AG04450 (cell line): ENCODE measurements at regions not wholly inside any gene's neighbourhood (a gene's known extent, or its start where the extent isn't known, plus 50 kb on each side); places are given as distances from the start of the nearest gene placed in this dataset.

Source experiments
- CTCF ChIA-PET: fragments of 300-600, 350-600 bp; formaldehyde crosslinking; extraction: SDS; loops from one replicate; lab custom pipeline; 2022; ENCODE audit warnings: antibody characterized with exemption, inconsistent platforms; lab: Charles Lee
- POLR2A ChIA-PET: fragments of 350-600 bp; formaldehyde crosslinking; extraction: SDS; loops from one replicate; lab custom pipeline; 2021; ENCODE audit warnings: antibody characterized with exemption, inconsistent platforms; lab: Yijun Ruan, JAX
- DNase-seq: peaks from one replicate; pipeline ENCODE4 v3.0.0-alpha.2; 2011; ENCODE audit warnings: low read depth, low spot score
- H3K27ac ChIP-seq: one replicate; pipeline ENCODE4 v1.5.1; 2012; ENCODE audit warnings: low read depth, low read length, control low read depth
- H3K27me3 ChIP-seq: one replicate; pipeline ENCODE4 v1.6.0; 2012; ENCODE audit warnings: low read length; ENCODE audit not compliant: control insufficient read depth, insufficient read depth
- H3K4me3 ChIP-seq: 2 replicates; pipeline ENCODE4 v1.5.1; 2011; ENCODE audit warnings: mild to moderate bottlenecking, low read depth, low read length, control low read depth
- H3K9me3 ChIP-seq: 2 replicates; pipeline ENCODE4 v1.5.1; 2012; ENCODE audit warnings: low read length; ENCODE audit not compliant: control insufficient read depth, insufficient read depth
- TF ChIP-seq, protein P1 (sequence below): IDR thresholded peaks from 2 replicates; pipeline ENCODE4 v1.5.1; 2011; ENCODE audit warnings: low read depth, low read length, control low read depth, inconsistent platforms

DNA sequence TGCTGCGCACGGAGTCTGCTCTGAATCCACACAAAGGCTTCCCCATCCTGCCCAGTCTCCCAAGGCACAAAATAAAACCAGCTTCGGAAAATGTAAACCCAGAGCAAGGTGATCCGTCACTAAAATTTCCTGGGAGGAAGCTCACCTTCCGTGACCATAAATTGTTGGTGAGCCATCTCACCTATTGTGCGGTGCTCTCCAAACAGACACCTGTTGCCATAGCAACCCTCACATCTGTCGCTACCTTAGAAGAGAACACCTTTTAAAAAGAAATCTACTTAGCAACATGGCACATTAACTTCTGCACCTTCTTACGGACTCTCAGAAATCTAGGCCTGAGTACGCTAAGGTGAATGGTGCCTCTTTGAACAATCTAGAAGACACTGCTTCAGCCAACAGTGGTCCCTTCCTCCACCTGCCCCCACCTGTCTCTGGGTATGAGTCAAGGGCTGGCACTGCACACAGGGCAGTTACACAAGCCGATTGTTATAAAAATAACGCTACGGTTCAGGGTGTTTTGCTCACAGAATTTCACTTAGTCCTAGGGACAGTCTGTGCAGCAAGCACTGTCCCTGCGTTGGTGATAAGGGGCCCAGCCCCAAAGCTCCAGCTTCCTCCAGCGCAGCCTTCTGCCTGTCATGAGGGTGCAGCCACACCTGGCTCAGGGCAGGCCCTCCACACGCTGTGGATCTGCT, 114.9 kb upstream of the ID2 start:
- H3K27me3 ChIP-seq = no peaks in the 10 kb centered on the region
- DNase-seq = no peak
- ChIA-PET POLR2A (no interaction called here), CTCF (no interaction called here)
- no peak overlapping the region for H3K4me3 ChIP-seq
- TF ChIP-seq, protein P1, sequence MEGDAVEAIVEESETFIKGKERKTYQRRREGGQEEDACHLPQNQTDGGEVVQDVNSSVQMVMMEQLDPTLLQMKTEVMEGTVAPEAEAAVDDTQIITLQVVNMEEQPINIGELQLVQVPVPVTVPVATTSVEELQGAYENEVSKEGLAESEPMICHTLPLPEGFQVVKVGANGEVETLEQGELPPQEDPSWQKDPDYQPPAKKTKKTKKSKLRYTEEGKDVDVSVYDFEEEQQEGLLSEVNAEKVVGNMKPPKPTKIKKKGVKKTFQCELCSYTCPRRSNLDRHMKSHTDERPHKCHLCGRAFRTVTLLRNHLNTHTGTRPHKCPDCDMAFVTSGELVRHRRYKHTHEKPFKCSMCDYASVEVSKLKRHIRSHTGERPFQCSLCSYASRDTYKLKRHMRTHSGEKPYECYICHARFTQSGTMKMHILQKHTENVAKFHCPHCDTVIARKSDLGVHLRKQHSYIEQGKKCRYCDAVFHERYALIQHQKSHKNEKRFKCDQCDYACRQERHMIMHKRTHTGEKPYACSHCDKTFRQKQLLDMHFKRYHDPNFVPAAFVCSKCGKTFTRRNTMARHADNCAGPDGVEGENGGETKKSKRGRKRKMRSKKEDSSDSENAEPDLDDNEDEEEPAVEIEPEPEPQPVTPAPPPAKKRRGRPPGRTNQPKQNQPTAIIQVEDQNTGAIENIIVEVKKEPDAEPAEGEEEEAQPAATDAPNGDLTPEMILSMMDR = no peak
- no peak overlapping the region for H3K27ac ChIP-seq
- no peaks in the 10 kb centered on the region; the same call in 1 of the 2 replicates for H3K9me3 ChIP-seq

DNA sequence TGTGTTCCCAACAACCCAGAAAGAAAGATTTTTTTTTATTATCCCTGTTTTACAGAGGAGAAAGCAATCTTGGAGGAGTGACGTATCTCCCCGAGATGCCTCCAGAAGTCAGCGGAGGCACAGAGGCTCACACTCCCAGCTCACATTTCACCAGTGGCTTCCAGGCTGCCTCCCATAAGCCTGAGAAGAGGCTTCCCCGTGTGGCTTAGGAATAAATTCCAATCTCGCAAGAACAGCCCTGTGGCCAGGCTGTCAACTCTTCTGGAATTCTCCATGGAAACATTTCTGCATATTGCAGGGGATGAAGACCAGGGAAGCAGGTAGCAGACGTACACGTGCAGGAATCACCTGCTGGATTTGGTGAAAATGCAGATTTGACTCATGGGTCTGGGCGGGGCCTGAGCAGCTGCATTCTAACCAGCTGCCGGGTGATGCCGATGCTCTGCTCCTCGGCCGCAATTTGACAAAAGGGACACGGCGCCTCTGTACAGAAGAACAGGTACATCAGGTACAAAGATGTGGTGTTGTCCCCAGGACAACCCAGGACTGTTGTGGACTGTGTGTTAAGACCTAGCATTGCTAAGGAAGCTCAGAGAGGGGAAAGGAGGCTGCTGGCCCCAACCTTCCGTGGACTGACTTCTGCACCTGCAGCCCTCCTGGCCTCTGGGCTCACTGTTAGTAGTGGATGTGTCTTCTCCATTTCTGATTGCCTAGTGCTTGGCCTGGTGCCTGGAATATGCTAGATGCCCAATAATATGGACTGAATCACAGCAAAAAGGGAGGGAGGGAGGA, 114.2 kb upstream of the ID2 start:
- Histone ChIP-seq H3K4me3 (no peak overlapping the region), H3K27me3 (no peaks in the 10 kb centered on the region), H3K9me3 (no peaks in the 10 kb centered on the region; the same call in 1 of the 2 replicates), H3K27ac (no peak overlapping the region)
- DNase-seq = no peak
- ChIA-PET POLR2A (no interaction called here), CTCF (no interaction called here)
- TF ChIP-seq, protein P1 = no peak

DNA sequence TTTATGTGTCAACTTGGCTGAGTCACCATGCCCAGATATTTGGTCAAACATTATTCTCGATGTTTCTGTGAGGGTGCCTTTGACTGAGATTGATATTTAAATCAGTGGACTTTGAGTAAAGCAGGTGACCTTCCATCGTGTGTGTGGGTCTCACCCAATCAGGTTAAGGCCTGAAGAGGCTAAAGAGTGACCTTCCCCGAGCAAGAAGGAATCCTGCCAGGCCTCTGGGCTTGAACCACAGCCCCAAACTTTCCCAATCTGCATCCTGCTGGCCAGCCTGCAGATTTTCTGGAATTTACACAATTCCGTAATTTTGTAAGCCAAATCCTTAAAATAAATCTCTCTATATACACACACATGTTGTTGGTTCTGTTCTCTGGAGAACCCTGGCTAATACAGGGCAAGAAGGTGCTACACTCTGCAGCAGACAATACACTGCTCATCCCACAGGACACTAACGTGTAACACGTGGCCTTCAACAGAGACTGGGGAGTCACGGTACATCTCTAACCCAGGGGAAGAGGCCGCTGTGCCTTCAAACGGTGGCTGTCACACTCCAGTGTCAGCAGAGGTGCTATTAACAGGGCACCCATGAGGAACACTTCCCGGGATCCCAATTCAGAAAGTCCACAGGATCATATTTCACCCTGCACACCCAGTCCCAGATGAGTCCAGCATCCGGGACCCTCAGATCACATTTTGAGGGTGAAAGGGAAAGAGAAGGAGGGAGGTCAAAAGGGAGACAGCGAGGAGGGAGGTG, 113.1 kb upstream of the ID2 start:
- DNase-seq = no peak
- Histone ChIP-seq H3K27me3 (no peaks in the 10 kb centered on the region), H3K27ac (no peak overlapping the region), H3K4me3 (no peak overlapping the region), H3K9me3 (no peaks in the 10 kb centered on the region; the same call in 1 of the 2 replicates)
- TF ChIP-seq, protein P1 = no peak
- ChIA-PET POLR2A (no interaction called here), CTCF (no interaction called here)

DNA sequence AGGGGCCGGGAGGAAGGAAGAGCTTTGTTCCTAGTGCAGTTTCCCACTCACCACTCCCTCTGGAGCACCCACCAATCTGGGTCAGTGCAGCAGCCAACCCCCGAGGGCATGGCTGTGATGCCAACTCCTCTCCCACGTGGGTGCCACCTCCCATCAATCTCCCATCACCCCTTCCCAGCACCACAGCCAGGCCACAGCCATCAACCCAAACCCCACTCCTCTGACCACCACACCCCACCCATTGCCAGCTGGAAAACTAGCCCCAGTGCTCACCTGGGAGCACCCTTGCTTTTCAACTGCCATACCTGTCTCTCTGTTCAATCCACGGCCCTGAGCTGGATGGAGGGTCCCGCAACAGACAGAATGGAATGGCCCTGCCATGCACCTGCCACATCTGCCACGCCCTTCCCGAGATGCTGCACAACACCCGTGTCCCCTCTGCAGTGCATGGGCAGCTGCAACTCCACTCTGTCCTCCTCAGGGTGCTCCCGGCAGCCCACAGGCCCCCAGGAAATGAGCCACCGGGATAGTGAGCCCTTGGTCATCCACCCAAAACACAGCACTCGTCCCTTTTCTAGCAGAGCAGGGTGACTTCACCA, 112.4 kb upstream of the ID2 start:
- Histone ChIP-seq H3K27ac (no peak overlapping the region), H3K27me3 (no peaks in the 10 kb centered on the region), H3K9me3 (no peaks in the 10 kb centered on the region; the same call in 1 of the 2 replicates), H3K4me3 (no peak overlapping the region)
- no peak for DNase-seq
- CTCF ChIA-PET = no interaction called here
- POLR2A ChIA-PET = no interaction called here
- TF ChIP-seq, protein P1 = no peak
